A673 (cell line): ENCODE measurements at regions not wholly inside any gene's neighbourhood (a gene's known extent, or its start where the extent isn't known, plus 50 kb on each side); places are given as distances from the start of the nearest gene placed in this dataset.

Experiments
- BruUV-seq: library from RNA; stranded (reverse); fragments of 400-500 nt; replicated peaks from 2 replicates; lab custom pipeline; 2021; lab: Mats Ljungman, UMichigan
- CTCF ChIA-PET: fragments of 300-600 bp; sonication (Branson Sonifier 250); formaldehyde crosslinking; loops from one replicate; lab custom pipeline; 2022; ENCODE audit warnings: antibody characterized with exemption; lab: Charles Lee
- POLR2A ChIA-PET: fragments of 300-600 bp; sonication (Branson Sonifier 250); formaldehyde crosslinking; loops from one replicate; lab custom pipeline; 2022; ENCODE audit warnings: antibody characterized with exemption; ENCODE audit not compliant: low non-redundant PET; lab: Charles Lee
- DNase-seq: peaks from one replicate; pipeline ENCODE4 v3.0.0-alpha.2; 2015; ENCODE audit warnings: low spot score
- H3K27ac ChIP-seq: fragments of 200-600 bp; sonication (generic); 2 replicates; pipeline ENCODE4 v1.5.1; 2016; ENCODE audit warnings: mixed run types, low read depth, mild to moderate bottlenecking, mixed read lengths, antibody characterized with exemption, low read length; ENCODE audit not compliant: poor library complexity, severe bottlenecking
- H3K27me3 ChIP-seq: fragments of 200-600 bp; sonication (generic); replicated peaks from 2 replicates; pipeline ENCODE4 v1.6.1; 2017; ENCODE audit warnings: mixed run types, low read depth, mild to moderate bottlenecking, mixed read lengths, antibody characterized with exemption, low read length; ENCODE audit not compliant: insufficient read depth, poor library complexity
- H3K36me3 ChIP-seq: fragments of 200-600 bp; sonication (generic); 2 replicates; pipeline ENCODE4 v1.6.1; 2016; ENCODE audit warnings: mixed run types, mild to moderate bottlenecking, mixed read lengths, antibody characterized with exemption, low read length; ENCODE audit not compliant: insufficient read depth, poor library complexity, severe bottlenecking
- H3K4me1 ChIP-seq: fragments of 200-600 bp; sonication (generic); 2 replicates; pipeline ENCODE4 v1.6.1; 2017; ENCODE audit warnings: mixed run types, mild to moderate bottlenecking, mixed read lengths, antibody characterized with exemption, low read length; ENCODE audit not compliant: insufficient read depth, poor library complexity, severe bottlenecking
- H3K4me3 ChIP-seq: fragments of 200-600 bp; sonication (generic); 2 replicates; pipeline ENCODE4 v1.5.1; 2016; ENCODE audit warnings: low read depth, mixed run types, mild to moderate bottlenecking, mixed read lengths, low read length; ENCODE audit not compliant: poor library complexity, severe bottlenecking
- H3K9me3 ChIP-seq: fragments of 200-600 bp; sonication (generic); 2 replicates; pipeline ENCODE4 v1.6.1; 2016; ENCODE audit warnings: mixed run types, low read depth, mild to moderate bottlenecking, mixed read lengths, antibody characterized with exemption, low read length; ENCODE audit not compliant: poor library complexity, severe bottlenecking
- CTCF ChIP-seq: fragments of 300-800, 200-600 bp; sonication (generic); conservative IDR thresholded peaks from 2 replicates; pipeline ENCODE4 v1.5.1; 2017; ENCODE audit warnings: low read depth, mild to moderate bottlenecking, antibody characterized with exemption, low read length, moderate library complexity, mixed read lengths
- EZH2 ChIP-seq: fragments of 200-600 bp; sonication (generic); IDR thresholded peaks from 2 replicates; pipeline ENCODE4 v1.6.1; 2017; ENCODE audit warnings: borderline replicate concordance, low read depth, mild to moderate bottlenecking, mixed read lengths, antibody characterized with exemption, low read length; ENCODE audit not compliant: poor library complexity, severe bottlenecking
- intact Hi-C: fragments of 100-400 bp; cut with micrococcal nuclease; formaldehyde crosslinking; loops from one replicate; pipeline ENCODE4 v1.10.0; 2022; ENCODE audit not compliant: unreplicated experiment

- no TSS peak for BruUV-seq
- Histone ChIP-seq H3K9me3 (no peaks in the 10 kb centered on the region), H3K27me3 (no peaks in the 10 kb centered on the region), H3K4me1 (no peaks in the 10 kb centered on the region), H3K27ac (no peak overlapping the region), H3K4me3 (no peak overlapping the region), H3K36me3 (no peaks in the 10 kb centered on the region)
- intact Hi-C loops, result no loop called here
- TF ChIP-seq EZH2 (no peak), CTCF (no peak)
- ChIA-PET POLR2A (no interaction called here), CTCF (no interaction called here)
- DNase-seq, result no peak
Measured at GRCh38 chr9:107935931-107936330, 446.4 kb upstream of the KLF4 start.

GRCh38 chr9:107933516-107933915, 443.9 kb upstream of the KLF4 start:
- POLR2A ChIA-PET, result no interaction called here
- no peak overlapping the region for H3K27ac ChIP-seq
- no peaks in the 10 kb centered on the region for H3K27me3 ChIP-seq
- intact Hi-C loops, result no loop called here
- H3K4me1 ChIP-seq, result no peaks in the 10 kb centered on the region
- no peak for TF ChIP-seq EZH2
- TF ChIP-seq CTCF, result no peak
- no TSS peak for BruUV-seq
- no peaks in the 10 kb centered on the region for H3K36me3 ChIP-seq
- DNase-seq, result no peak
- H3K4me3 ChIP-seq, result no peak overlapping the region
- CTCF ChIA-PET, result interaction anchor here (0.6 kb wide), 1 partner anchor 9 kb away, joined by 9 read pairs; no protein-coding TSS in a partner anchor
- no peaks in the 10 kb centered on the region for H3K9me3 ChIP-seq

GRCh38 chr9:107933097-107933496, 443.5 kb upstream of the KLF4 start:
- no peak for DNase-seq
- no peaks in the 10 kb centered on the region for H3K36me3 ChIP-seq
- ChIA-PET CTCF (interaction anchor here (0.6 kb wide), 1 partner anchor 9 kb away, joined by 9 read pairs; no protein-coding TSS in a partner anchor), POLR2A (no interaction called here)
- no peaks in the 10 kb centered on the region for H3K27me3 ChIP-seq
- intact Hi-C loops, result no loop called here
- no TSS peak for BruUV-seq
- no peak overlapping the region for H3K27ac ChIP-seq
- H3K4me3 ChIP-seq, result no peak overlapping the region
- H3K4me1 ChIP-seq, result no peaks in the 10 kb centered on the region
- TF ChIP-seq EZH2 (no peak), CTCF (no peak)
- H3K9me3 ChIP-seq, result no peaks in the 10 kb centered on the region
